CD14-positive monocyte (primary cell): ENCODE measurements at regions not wholly inside any gene's neighbourhood (a gene's known extent, or its start where the extent isn't known, plus 50 kb on each side); places are given as distances from the start of the nearest gene placed in this dataset.

Source experiments
- DNase-seq, 3 donors: peaks; one replicate each; pipeline ENCODE4 v3.0.0-alpha.2; 2011 to 2022
- H2AFZ ChIP-seq: 2 replicates; pipeline ENCODE4 v1.6.0; 2012; ENCODE audit warnings: mild to moderate bottlenecking, low read depth, low read length, inconsistent platforms; ENCODE audit not compliant: insufficient read depth, poor library complexity, severe bottlenecking
- H3K27ac ChIP-seq, 2 donors: 1 replicate in 1 of 2; 2 replicates in 1 of 2; pipeline ENCODE4 v1.5.1; 2012 to 2013; ENCODE audit warnings: low read length in 2 of 2, control low read depth in 1 of 2, inconsistent platforms in 1 of 2, low read depth in 1 of 2, mild to moderate bottlenecking in 1 of 2
- H3K27me3 ChIP-seq, 2 donors: one replicate each; pipeline versions ENCODE4 v1.6.0 to v1.6.1; 2011 to 2013; ENCODE audit warnings: low read length in 2 of 2; ENCODE audit not compliant: control insufficient read depth in 2 of 2, insufficient read depth in 2 of 2
- H3K36me3 ChIP-seq, 2 donors: replicated peaks in 1 of 2; 1 replicate in 1 of 2; 2 replicates in 1 of 2; pipeline versions ENCODE4 v1.5.1 to v1.6.1; 2012 to 2013; ENCODE audit warnings: low read length in 2 of 2, control low read depth in 1 of 2, inconsistent platforms in 1 of 2, mild to moderate bottlenecking in 1 of 2; ENCODE audit not compliant: insufficient read depth in 2 of 2, control insufficient read depth in 1 of 2
- H3K4me1 ChIP-seq, 2 donors: 1 replicate in 1 of 2; 2 replicates in 1 of 2; pipeline versions ENCODE4 v1.5.1 to v1.6.1; 2012 to 2013; ENCODE audit warnings: low read length in 2 of 2, control low read depth in 1 of 2, inconsistent platforms in 1 of 2, mild to moderate bottlenecking in 1 of 2, moderate library complexity in 1 of 2; ENCODE audit not compliant: insufficient read depth in 2 of 2, control insufficient read depth in 1 of 2
- H3K4me2 ChIP-seq: replicated peaks from 2 replicates; pipeline ENCODE3; 2012; ENCODE audit warnings: low read length, moderate library complexity, mild to moderate bottlenecking; ENCODE audit not compliant: poor library complexity, severe bottlenecking; ENCODE audit errors: extremely low read depth
- H3K4me3 ChIP-seq, 3 experiments: fragments of 200-600 bp in 1 of 3; sonication (generic) in 1 of 3; replicated peaks in 1 of 3; 1 replicate in 2 of 3; 2 replicates in 1 of 3; pipeline ENCODE4 v1.5.1; 2011 to 2013; ENCODE audit warnings: low read length in 3 of 3, mild to moderate bottlenecking in 3 of 3, control low read depth in 2 of 3, low read depth in 2 of 3, inconsistent platforms in 1 of 3, moderate library complexity in 1 of 3
- H3K79me2 ChIP-seq: 2 replicates; pipeline ENCODE4 v1.6.0; 2012; ENCODE audit warnings: mild to moderate bottlenecking, control low read depth, inconsistent platforms, low read length, moderate library complexity; ENCODE audit not compliant: insufficient read depth
- H3K9ac ChIP-seq: 2 replicates; pipeline ENCODE4 v1.6.0; 2017; ENCODE audit warnings: low read length, mild to moderate bottlenecking; ENCODE audit not compliant: insufficient read depth, poor library complexity, severe bottlenecking
- H3K9me3 ChIP-seq, 2 donors: replicated peaks in 1 of 2; 1 replicate in 1 of 2; 2 replicates in 1 of 2; pipeline versions ENCODE4 v1.5.1 to v1.6.1; 2012 to 2013; ENCODE audit warnings: low read length in 2 of 2, control low read depth in 1 of 2; ENCODE audit not compliant: control insufficient read depth in 1 of 2, insufficient read depth in 1 of 2
- H4K20me1 ChIP-seq: 2 replicates; pipeline ENCODE4 v1.6.0; 2012; ENCODE audit warnings: mild to moderate bottlenecking, low read length, control low read depth, moderate library complexity; ENCODE audit not compliant: insufficient read depth
- H3K27ac Mint-ChIP-seq, 7 donors: one replicate each; pipeline ENCODE4 v1.8.0; 2020; ENCODE audit warnings: mild to moderate bottlenecking in 7 of 7, mixed read lengths in 7 of 7, moderate library complexity in 6 of 7, inconsistent platforms in 2 of 7
- H3K27me3 Mint-ChIP-seq, 3 donors: one replicate each; pipeline ENCODE4 v1.8.0; 2021 to 2022; ENCODE audit warnings: low read depth in 3 of 3, mild to moderate bottlenecking in 3 of 3, mixed read lengths in 3 of 3, moderate library complexity in 3 of 3, inconsistent platforms in 1 of 3
- H3K36me3 Mint-ChIP-seq, 2 donors: one replicate each; pipeline ENCODE4 v1.8.0; 2020; ENCODE audit warnings: mixed read lengths in 2 of 2, inconsistent platforms in 1 of 2, mild to moderate bottlenecking in 1 of 2
- H3K4me1 Mint-ChIP-seq: one replicate; pipeline ENCODE4 v1.8.0; 2020; ENCODE audit warnings: mild to moderate bottlenecking, mixed read lengths
- H3K4me3 Mint-ChIP-seq, 2 donors: one replicate each; pipeline ENCODE4 v1.8.0; 2020; ENCODE audit warnings: mild to moderate bottlenecking in 2 of 2, mixed read lengths in 2 of 2, moderate library complexity in 1 of 2
- H3K9me3 Mint-ChIP-seq, 7 donors: one replicate each; pipeline ENCODE4 v1.8.0; 2020 to 2022; ENCODE audit warnings: mixed read lengths in 7 of 7, mild to moderate bottlenecking in 6 of 7, moderate library complexity in 6 of 7, inconsistent platforms in 2 of 7
- CTCF ChIP-seq: fragments of 200-600 bp; IDR thresholded peaks from one replicate; pipeline ENCODE4 v1.8.0; 2022; ENCODE audit warnings: antibody characterized with exemption, mild to moderate bottlenecking
- WGBS: methylation state at CpG from one replicate; pipeline ENCODE4 v1.1.5; 2013; ENCODE audit warnings: missing lambda C conversion rate; ENCODE audit not compliant: insufficient coverage; 5-methylcytosine and 5-hydroxymethylcytosine counted together
- intact Hi-C, 2 donors: fragments of 100-400 bp; cut with micrococcal nuclease; formaldehyde crosslinking; loops; one replicate each; pipeline versions ENCODE4 v1.15.0 to v1.15.1; 2023

- H3K9me3 ChIP-seq = no peaks in the 10 kb centered on the region
- Mint-ChIP-seq H3K27ac (no peak overlapping the region), H3K4me3 (no peak overlapping the region), H3K4me1 (no peaks in the 10 kb centered on the region), H3K9me3 (peaks cover 0 to 4% (median 2%) of the 10 kb centered on the region in 7 donors), H3K27me3 (peaks cover 12 to 18% (median 13%) of the 10 kb centered on the region in 3 donors), H3K36me3 (no peaks in the 10 kb centered on the region)
- H2AFZ ChIP-seq = no peak overlapping the region
- no CpG with 5 or more reads among the region's 1 CpG for WGBS
- no peak overlapping the region for H3K27ac ChIP-seq
- no peak overlapping the region for H3K9ac ChIP-seq
- no peaks in the 10 kb centered on the region for H4K20me1 ChIP-seq
- no peak overlapping the region for H3K4me3 ChIP-seq
- no peak overlapping the region for H3K4me2 ChIP-seq
- intact Hi-C loops = no loop called here
- H3K27me3 ChIP-seq = peaks cover 0 to 13% of the 10 kb centered on the region in 2 donors
- no peaks in the 10 kb centered on the region for H3K4me1 ChIP-seq
- no peak for DNase-seq
- no peak for TF ChIP-seq CTCF
- H3K79me2 ChIP-seq = no peaks in the 10 kb centered on the region
- no peaks in the 10 kb centered on the region for H3K36me3 ChIP-seq
Observed at GRCh38 chr10:108908096-108908495, 1015.2 kb downstream of the XPNPEP1 start.

GRCh38 chr10:108905821-108906220 lies 1017.5 kb downstream of the XPNPEP1 start:
- DNase-seq = no peak
- no peak overlapping the region for H3K27ac Mint-ChIP-seq
- Histone ChIP-seq H3K4me2 (no peak overlapping the region), H3K9me3 (no peaks in the 10 kb centered on the region), H2AFZ (no peak overlapping the region), H3K4me1 (no peaks in the 10 kb centered on the region), H4K20me1 (no peaks in the 10 kb centered on the region), H3K27me3 (no peaks in the 10 kb centered on the region), H3K9ac (no peak overlapping the region), H3K27ac (no peak overlapping the region), H3K4me3 (no peak overlapping the region), H3K36me3 (no peaks in the 10 kb centered on the region), H3K79me2 (no peaks in the 10 kb centered on the region)
- WGBS = 80% methylated on average over 1 of the region's 4 CpGs
- H3K4me1 Mint-ChIP-seq = no peaks in the 10 kb centered on the region
- intact Hi-C loops = no loop called here
- peaks cover 0 to 6% (median 0%) of the 10 kb centered on the region in 7 donors for H3K9me3 Mint-ChIP-seq
- TF ChIP-seq CTCF = no peak
- no peaks in the 10 kb centered on the region for H3K36me3 Mint-ChIP-seq
- H3K27me3 Mint-ChIP-seq = peaks cover 0 to 3% (median 0%) of the 10 kb centered on the region in 3 donors
- no peak overlapping the region for H3K4me3 Mint-ChIP-seq
